IMR-90 (cell line): ENCODE measurements at regions not wholly inside any gene's neighbourhood (a gene's known extent, or its start where the extent isn't known, plus 50 kb on each side); places are given as distances from the start of the nearest gene placed in this dataset.

Experiments
- ATAC-seq: fragments of 200-7000 bp; cut with Tn5 transposase; 2 replicates; pipeline ENCODE4 v1.9.1; 2020; ENCODE audit warnings: low read depth, mild to moderate bottlenecking, moderate library complexity
- BruUV-seq: library from RNA; stranded (reverse); fragments of 400-500 nt; replicated peaks from 2 replicates; lab custom pipeline; 2021; lab: Mats Ljungman, UMichigan
- CTCF ChIA-PET: fragments of 300-600 bp; formaldehyde crosslinking; extraction: SDS; loops from one replicate; lab custom pipeline; 2021; ENCODE audit warnings: antibody characterized with exemption; lab: Yijun Ruan, JAX
- POLR2A ChIA-PET: fragments of 300-600 bp; sonication (Branson Sonifier 250); formaldehyde crosslinking; loops from one replicate; lab custom pipeline; 2022; ENCODE audit warnings: antibody characterized with exemption; ENCODE audit not compliant: unreplicated experiment; lab: Charles Lee
- DNase-seq: peaks from one replicate; pipeline ENCODE4 v3.0.0; 2013
- H2AFZ ChIP-seq: replicated peaks from 2 replicates; pipeline ENCODE3; 2013; ENCODE audit warnings: low read length, mild to moderate bottlenecking; ENCODE audit not compliant: poor library complexity
- H2AK5ac ChIP-seq: 2 replicates; pipeline ENCODE4 v1.6.1; 2013; ENCODE audit warnings: low read depth, low read length, inconsistent platforms
- H2AK9ac ChIP-seq: replicated peaks from 2 replicates; pipeline ENCODE3; 2013; ENCODE audit warnings: mild to moderate bottlenecking, low read depth, low read length, moderate library complexity; ENCODE audit not compliant: poor library complexity
- H2BK120ac ChIP-seq: 2 replicates; pipeline ENCODE4 v1.6.1; 2013; ENCODE audit warnings: low read depth, low read length, inconsistent platforms
- H2BK15ac ChIP-seq: 3 replicates; pipeline ENCODE4 v1.6.1; 2013; ENCODE audit warnings: low read depth, low read length, inconsistent platforms
- H2BK20ac ChIP-seq: 2 replicates; pipeline ENCODE4 v1.6.1; 2013; ENCODE audit warnings: low read depth, mild to moderate bottlenecking, inconsistent platforms, low read length, moderate library complexity
- H2BK5ac ChIP-seq: 2 replicates; pipeline ENCODE4 v1.6.1; 2013; ENCODE audit warnings: mild to moderate bottlenecking, low read depth, low read length, inconsistent platforms; ENCODE audit not compliant: poor library complexity, severe bottlenecking
- H3K14ac ChIP-seq: replicated peaks from 2 replicates; pipeline ENCODE4 v1.6.1; 2013; ENCODE audit warnings: low read depth, low read length, inconsistent platforms
- H3K18ac ChIP-seq: 2 replicates; pipeline ENCODE4 v1.6.1; 2013; ENCODE audit warnings: low read depth, low read length, control low read depth
- H3K23ac ChIP-seq: 2 replicates; pipeline ENCODE4 v1.6.1; 2013; ENCODE audit warnings: low read depth, low read length, inconsistent platforms
- H3K27ac ChIP-seq: 2 replicates; pipeline ENCODE4 v1.5.1; 2013; ENCODE audit warnings: mild to moderate bottlenecking, control low read depth, low read length; ENCODE audit not compliant: insufficient read depth
- H3K27me3 ChIP-seq: 2 replicates; pipeline ENCODE4 v1.6.1; 2013; ENCODE audit warnings: low read length; ENCODE audit not compliant: control insufficient read depth, insufficient read depth
- H3K36me3 ChIP-seq: 2 replicates; pipeline ENCODE4 v1.6.1; 2013; ENCODE audit warnings: low read length, mixed read lengths; ENCODE audit not compliant: control insufficient read depth, insufficient read depth
- H3K4ac ChIP-seq: 2 replicates; pipeline ENCODE4 v1.6.1; 2013; ENCODE audit warnings: low read depth, low read length, inconsistent platforms
- H3K4me1 ChIP-seq: 2 replicates; pipeline ENCODE4 v1.6.1; 2013; ENCODE audit warnings: low read length, mixed read lengths; ENCODE audit not compliant: control insufficient read depth, insufficient read depth
- H3K4me2 ChIP-seq: 2 replicates; pipeline ENCODE4 v1.6.1; 2013; ENCODE audit warnings: low read depth, mild to moderate bottlenecking, control low read depth, low read length, moderate library complexity
- H3K4me3 ChIP-seq: 2 replicates; pipeline ENCODE4 v1.5.1; 2013; ENCODE audit warnings: low read depth, mild to moderate bottlenecking, control low read depth, low read length, moderate library complexity; ENCODE audit not compliant: insufficient read depth
- H3K56ac ChIP-seq: 2 replicates; pipeline ENCODE4 v1.6.1; 2013; ENCODE audit warnings: low read length, inconsistent platforms; ENCODE audit not compliant: insufficient read depth; ENCODE audit errors: extremely low read depth
- H3K79me1 ChIP-seq, 2 experiments: 2 replicates each; pipeline ENCODE4 v1.6.1; 2013; ENCODE audit warnings: low read length in 2 of 2, inconsistent platforms in 1 of 2, low read depth in 1 of 2
- H3K9ac ChIP-seq: 2 replicates; pipeline ENCODE4 v1.6.1; 2013; ENCODE audit warnings: low read depth, low read length, control low read depth
- H3K9me1 ChIP-seq: 2 replicates; pipeline ENCODE4 v1.6.1; 2013; ENCODE audit warnings: low read length, inconsistent platforms; ENCODE audit not compliant: insufficient read depth
- H3K9me3 ChIP-seq: 2 replicates; pipeline ENCODE4 v1.6.1; 2013; ENCODE audit warnings: low read length; ENCODE audit not compliant: control insufficient read depth, insufficient read depth
- H4K20me1 ChIP-seq: 2 replicates; pipeline ENCODE4 v1.6.1; 2013; ENCODE audit warnings: low read length, inconsistent platforms; ENCODE audit not compliant: insufficient read depth
- H4K5ac ChIP-seq: 2 replicates; pipeline ENCODE4 v1.6.1; 2013; ENCODE audit warnings: mild to moderate bottlenecking, low read depth, low read length, control low read depth
- H4K8ac ChIP-seq, 2 experiments: 2 replicates each; pipeline ENCODE4 v1.6.1; 2013; ENCODE audit warnings: low read depth in 2 of 2, low read length in 2 of 2, control low read depth in 1 of 2, inconsistent platforms in 1 of 2
- H4K91ac ChIP-seq: 2 replicates; pipeline ENCODE4 v1.6.1; 2013; ENCODE audit warnings: low read depth, low read length, inconsistent platforms; ENCODE audit not compliant: insufficient read depth
- MAFK ChIP-seq: IDR thresholded peaks from 2 replicates; pipeline ENCODE4 v1.6.1; 2012; ENCODE audit warnings: low read depth, low read length, improper control_type of control experiment
- POLR2A ChIP-seq: IDR thresholded peaks from 2 replicates; pipeline ENCODE4 v1.6.1; 2012; ENCODE audit warnings: mild to moderate bottlenecking, low read depth, low read length
- RCOR1 ChIP-seq: IDR thresholded peaks from 2 replicates; pipeline ENCODE4 v1.6.1; 2012; ENCODE audit warnings: mild to moderate bottlenecking, low read length, improper control_type of control experiment; ENCODE audit not compliant: insufficient replicate concordance
- WGBS, 2 experiments: methylation state at CpG; one replicate each; pipeline versions ENCODE4 v1.1.5 to v1.1.7; 2013; ENCODE audit warnings: missing lambda C conversion rate in 2 of 2; ENCODE audit not compliant: insufficient read length in 1 of 2; ENCODE audit errors: extremely low coverage in 2 of 2; 5-methylcytosine and 5-hydroxymethylcytosine counted together
- dilution Hi-C: fragments of 300-500 bp; cut with HindIII; formaldehyde crosslinking; loops from one replicate; pipeline ENCODE4 v1.14.3; 2018; ENCODE audit warnings: low sequenced_read_pairs; ENCODE audit not compliant: unreplicated experiment
- in situ Hi-C: fragments of 300-500 bp; cut with MboI; formaldehyde crosslinking; loops from 3 replicates; pipeline ENCODE4 v1.14.3; 2019; ENCODE audit warnings: low sequenced_read_pairs, inconsistent platforms, mixed read lengths
- intact Hi-C: fragments of 100-400 bp; cut with micrococcal nuclease; formaldehyde crosslinking; loops from 2 replicates; pipeline ENCODE4 v1.10.0; 2022

DNA sequence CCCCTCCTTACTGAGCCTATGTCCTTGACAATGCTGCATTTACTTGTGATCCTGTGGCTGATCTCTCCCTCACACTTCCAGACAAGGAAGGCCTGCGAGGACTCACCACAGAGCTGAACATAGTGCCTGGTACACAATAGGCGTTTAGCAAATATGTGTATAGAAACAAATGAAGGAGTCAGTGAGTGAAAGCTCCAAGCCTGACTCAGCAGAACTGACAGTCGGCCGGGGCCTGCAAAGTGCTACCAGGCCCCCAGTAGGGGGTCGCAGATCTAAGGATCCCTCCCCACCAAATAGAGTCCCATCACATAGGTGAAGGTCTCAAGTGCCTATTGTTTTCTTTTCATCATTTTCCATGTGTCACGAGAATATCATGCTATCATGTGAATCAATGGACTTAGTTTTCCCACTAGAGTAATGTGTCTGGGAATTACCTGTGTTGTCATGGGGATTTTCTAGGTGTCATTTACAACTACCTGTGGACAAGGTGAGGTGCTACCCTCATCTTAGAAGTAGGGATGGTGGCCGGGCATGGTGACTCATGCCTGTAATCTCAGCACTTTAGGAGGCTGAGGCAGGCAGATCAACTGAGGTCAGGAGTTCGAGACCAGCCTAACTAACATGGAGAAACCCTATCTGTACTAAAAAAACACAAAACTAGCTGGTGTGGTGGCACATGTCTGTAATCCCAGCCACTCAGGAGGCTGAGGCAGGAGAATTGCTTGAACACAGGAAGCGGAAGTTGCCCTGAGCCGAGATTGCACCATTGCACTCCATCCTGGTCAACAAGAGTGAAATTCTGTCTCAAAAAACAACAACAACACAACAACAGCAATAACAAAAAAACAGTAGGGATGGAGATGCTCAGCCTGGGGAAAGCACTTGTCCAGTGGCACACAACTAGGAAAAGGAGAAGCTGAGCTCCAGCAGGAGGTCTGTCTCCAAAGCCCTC lies 50.3 kb upstream of the CYP2A7 start:
- no peak overlapping the region for H4K5ac ChIP-seq
- no peaks in the 10 kb centered on the region for H3K9me3 ChIP-seq
- H3K56ac ChIP-seq = no peak overlapping the region
- ATAC-seq (no peak), DNase-seq (no peak)
- H3K23ac ChIP-seq = no peak overlapping the region
- H3K14ac ChIP-seq = no peak overlapping the region
- H3K4me2 ChIP-seq = no peak overlapping the region
- H2AFZ ChIP-seq = no peak overlapping the region
- H2BK120ac ChIP-seq = no peak overlapping the region
- no peak overlapping the region for H4K91ac ChIP-seq
- H3K9ac ChIP-seq = no peak overlapping the region
- dilution Hi-C loops (no loop called here), intact Hi-C loops (no loop called here), in situ Hi-C loops (no loop called here)
- no CpG with 5 or more reads among the region's 10 CpGs for whole genome bisulfite sequencing, 2 experiments
- no peaks in the 10 kb centered on the region for H3K79me1 ChIP-seq
- no peak overlapping the region for H3K4me3 ChIP-seq
- no peaks in the 10 kb centered on the region for H3K36me3 ChIP-seq
- no peak overlapping the region for H3K27ac ChIP-seq
- TF ChIP-seq MAFK (no peak), POLR2A (no peak), RCOR1 (no peak)
- H3K4ac ChIP-seq = no peak overlapping the region
- no peaks in the 10 kb centered on the region for H3K4me1 ChIP-seq
- H3K9me1 ChIP-seq = no peaks in the 10 kb centered on the region
- ChIA-PET CTCF (interaction anchor here (0.6 kb wide), 1 partner anchor 218 kb away, joined by 5 read pairs; no protein-coding TSS in a partner anchor), POLR2A (no interaction called here)
- no peak overlapping the region for H3K18ac ChIP-seq
- no peaks in the 10 kb centered on the region for H3K27me3 ChIP-seq
- H2AK5ac ChIP-seq = no peak overlapping the region
- H4K8ac ChIP-seq = no peak overlapping the region
- no peak overlapping the region for H2BK20ac ChIP-seq
- BruUV-seq = no TSS peak
- H4K20me1 ChIP-seq = no peaks in the 10 kb centered on the region
- H2AK9ac ChIP-seq = no peak overlapping the region
- H2BK5ac ChIP-seq = no peak overlapping the region
- H2BK15ac ChIP-seq = no peak overlapping the region
